Rectal smooth muscle tissue (tissue), 1 donor: ENCODE measurements at regions not wholly inside any gene's neighbourhood (a gene's known extent, or its start where the extent isn't known, plus 50 kb on each side); places are given as distances from the start of the nearest gene placed in this dataset.

ENCODE experiments used
- H3K27ac ChIP-seq: one replicate; pipeline ENCODE4 v1.7.0; 2013; ENCODE audit warnings: low read depth, low read length, inconsistent platforms
- H3K27me3 ChIP-seq: one replicate; pipeline ENCODE4 v1.7.0; 2013; ENCODE audit warnings: low read length; ENCODE audit not compliant: control insufficient read depth, insufficient read depth
- H3K36me3 ChIP-seq: one replicate; pipeline ENCODE4 v1.7.0; 2013; ENCODE audit warnings: low read length; ENCODE audit not compliant: control insufficient read depth, insufficient read depth
- H3K4me1 ChIP-seq: one replicate; pipeline ENCODE4 v1.7.0; 2013; ENCODE audit warnings: low read length; ENCODE audit not compliant: control insufficient read depth, insufficient read depth
- H3K4me3 ChIP-seq: one replicate; pipeline ENCODE4 v1.7.0; 2013; ENCODE audit warnings: low read length
- H3K9ac ChIP-seq: one replicate; pipeline ENCODE4 v1.7.0; 2013; ENCODE audit warnings: low read length

DNA sequence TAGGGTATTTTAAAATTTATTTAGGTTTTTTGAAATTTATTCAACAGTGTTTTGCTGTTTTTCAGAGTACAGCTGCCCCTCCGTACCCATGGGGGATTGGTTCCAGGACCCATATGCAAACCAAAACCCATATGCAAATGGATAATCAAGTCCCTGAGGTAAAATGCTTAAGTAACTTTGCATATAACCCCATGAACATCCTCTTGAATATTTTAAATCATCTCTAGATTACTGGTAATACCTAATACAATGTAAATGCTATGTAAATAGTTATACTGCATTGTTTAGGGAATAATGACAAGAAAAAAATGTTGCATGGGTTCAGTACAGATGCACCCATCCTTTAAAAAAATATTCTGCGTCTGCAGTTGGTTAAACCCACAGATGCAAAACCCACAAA lies 547.9 kb upstream of the CDH4 start:
- no peaks in the 10 kb centered on the region for H3K4me1 ChIP-seq
- H3K36me3 ChIP-seq = no peaks in the 10 kb centered on the region
- no peak overlapping the region for H3K9ac ChIP-seq
- H3K27ac ChIP-seq = no peak overlapping the region
- no peak overlapping the region for H3K4me3 ChIP-seq
- H3K27me3 ChIP-seq = no peaks in the 10 kb centered on the region

GRCh38 chr20:60713396-60713795 lies 538.7 kb upstream of the CDH4 start:
- Histone ChIP-seq H3K4me3 (no peak overlapping the region), H3K36me3 (no peaks in the 10 kb centered on the region), H3K27ac (no peak overlapping the region), H3K27me3 (no peaks in the 10 kb centered on the region), H3K4me1 (no peaks in the 10 kb centered on the region), H3K9ac (no peak overlapping the region)

GRCh38 chr20:60715172-60715571 lies 536.9 kb upstream of the CDH4 start:
- Histone ChIP-seq H3K9ac (no peak overlapping the region), H3K27ac (no peak overlapping the region), H3K36me3 (no peaks in the 10 kb centered on the region), H3K4me3 (no peak overlapping the region), H3K4me1 (no peaks in the 10 kb centered on the region), H3K27me3 (no peaks in the 10 kb centered on the region)

- Histone ChIP-seq H3K27ac (no peak overlapping the region), H3K9ac (no peak overlapping the region), H3K4me3 (no peak overlapping the region), H3K27me3 (no peaks in the 10 kb centered on the region), H3K36me3 (no peaks in the 10 kb centered on the region), H3K4me1 (no peaks in the 10 kb centered on the region)
Observed at GRCh38 chr20:60718743-60719480, 533.1 kb upstream of the CDH4 start.

- no peak overlapping the region for H3K27ac ChIP-seq
- H3K27me3 ChIP-seq = no peaks in the 10 kb centered on the region
- no peaks in the 10 kb centered on the region for H3K4me1 ChIP-seq
- H3K4me3 ChIP-seq = no peak overlapping the region
- no peaks in the 10 kb centered on the region for H3K36me3 ChIP-seq
- H3K9ac ChIP-seq = no peak overlapping the region
Observed at GRCh38 chr20:60725311-60725906, 526.7 kb upstream of the CDH4 start.

DNA sequence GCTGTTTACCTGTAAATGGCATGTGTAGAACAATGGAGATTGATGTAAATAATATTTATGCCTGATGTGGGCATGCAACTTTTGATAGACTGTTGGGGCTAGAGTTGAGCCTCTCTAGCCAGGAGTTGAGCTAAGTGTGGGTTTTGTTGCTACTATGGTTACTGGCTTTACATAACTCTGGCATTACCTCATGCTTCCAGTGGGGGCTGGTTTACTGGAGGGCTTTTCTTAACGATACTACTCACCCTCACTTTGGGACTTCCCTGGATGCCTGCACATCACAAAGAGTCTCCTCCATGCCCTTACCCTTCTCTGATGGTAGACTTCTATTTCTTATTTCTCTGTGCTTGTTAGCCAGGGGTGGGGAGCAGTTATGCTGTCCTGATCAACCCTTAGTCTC lies 524.6 kb upstream of the CDH4 start:
- no peak overlapping the region for H3K4me3 ChIP-seq
- no peaks in the 10 kb centered on the region for H3K27me3 ChIP-seq
- H3K36me3 ChIP-seq = no peaks in the 10 kb centered on the region
- H3K27ac ChIP-seq = no peak overlapping the region
- no peak overlapping the region for H3K9ac ChIP-seq
- H3K4me1 ChIP-seq = no peaks in the 10 kb centered on the region

DNA sequence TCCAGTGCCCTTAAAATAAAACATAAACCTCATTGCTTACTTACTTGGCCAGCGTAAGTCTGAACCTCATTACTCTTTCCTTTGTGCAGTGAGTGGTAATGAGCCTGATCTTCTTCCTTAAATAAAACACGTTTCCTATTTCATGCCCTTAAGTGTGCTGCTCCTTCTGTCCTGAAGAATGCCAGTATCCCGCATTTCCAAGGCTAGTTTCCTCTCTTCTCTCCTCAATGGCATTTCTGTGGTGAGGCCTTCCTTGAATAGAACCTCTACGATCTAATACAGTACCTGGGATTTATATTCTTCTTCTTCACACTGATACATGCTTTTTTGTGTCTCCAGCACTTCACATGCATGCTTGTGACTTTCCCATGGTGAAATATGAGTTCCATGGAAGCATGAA lies 523.4 kb upstream of the CDH4 start:
- Histone ChIP-seq H3K9ac (no peak overlapping the region), H3K27me3 (no peaks in the 10 kb centered on the region), H3K4me3 (no peak overlapping the region), H3K36me3 (no peaks in the 10 kb centered on the region), H3K4me1 (no peaks in the 10 kb centered on the region), H3K27ac (no peak overlapping the region)

GRCh38 chr20:60729135-60729900 lies 522.7 kb upstream of the CDH4 start:
- Histone ChIP-seq H3K27ac (no peak overlapping the region), H3K4me1 (no peaks in the 10 kb centered on the region), H3K27me3 (no peaks in the 10 kb centered on the region), H3K4me3 (no peak overlapping the region), H3K36me3 (no peaks in the 10 kb centered on the region), H3K9ac (no peak overlapping the region)

DNA sequence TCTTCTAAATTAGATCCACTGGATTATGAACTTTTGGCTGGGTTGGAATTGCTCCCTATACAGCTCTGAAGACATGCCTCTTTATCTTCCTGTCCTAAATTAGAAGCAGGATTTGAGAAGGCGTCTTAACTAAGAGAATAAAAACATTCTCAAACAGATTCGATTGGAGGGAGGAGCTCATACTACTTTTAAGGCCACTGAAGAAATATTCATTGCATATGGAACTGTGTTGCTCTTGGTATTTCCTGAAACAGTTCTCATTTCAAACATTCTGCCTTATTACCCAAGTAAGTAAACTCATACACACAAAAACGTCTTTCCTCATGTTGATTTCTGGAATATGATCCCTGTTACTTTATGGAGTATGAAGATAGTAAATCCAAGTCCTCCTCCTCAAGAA lies 519.7 kb upstream of the CDH4 start:
- H3K4me3 ChIP-seq = no peak overlapping the region
- no peaks in the 10 kb centered on the region for H3K36me3 ChIP-seq
- no peaks in the 10 kb centered on the region for H3K27me3 ChIP-seq
- no peaks in the 10 kb centered on the region for H3K4me1 ChIP-seq
- H3K9ac ChIP-seq = no peak overlapping the region
- H3K27ac ChIP-seq = no peak overlapping the region

DNA sequence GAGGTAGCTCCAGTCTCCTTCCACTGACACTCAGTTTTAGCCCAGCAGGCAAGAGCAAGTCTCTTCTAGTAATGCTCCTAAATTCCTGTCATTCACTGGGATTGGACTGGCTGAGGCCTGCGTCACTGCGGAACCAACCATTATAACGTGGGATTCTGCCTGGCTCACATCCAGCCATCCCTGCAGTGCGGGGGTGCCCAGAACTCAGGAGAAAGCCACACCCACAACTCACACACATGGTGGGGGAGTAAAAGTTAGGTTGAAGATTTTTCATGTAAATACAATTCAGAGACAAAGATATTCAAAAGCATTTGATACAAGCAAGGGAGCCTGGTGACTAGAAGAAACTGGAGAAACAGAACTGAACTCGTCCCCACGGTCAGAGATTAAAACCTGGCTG lies 504.0 kb upstream of the CDH4 start:
- Histone ChIP-seq H3K4me1 (no peaks in the 10 kb centered on the region), H3K27ac (no peak overlapping the region), H3K36me3 (no peaks in the 10 kb centered on the region), H3K27me3 (no peaks in the 10 kb centered on the region), H3K4me3 (no peak overlapping the region), H3K9ac (no peak overlapping the region)

DNA sequence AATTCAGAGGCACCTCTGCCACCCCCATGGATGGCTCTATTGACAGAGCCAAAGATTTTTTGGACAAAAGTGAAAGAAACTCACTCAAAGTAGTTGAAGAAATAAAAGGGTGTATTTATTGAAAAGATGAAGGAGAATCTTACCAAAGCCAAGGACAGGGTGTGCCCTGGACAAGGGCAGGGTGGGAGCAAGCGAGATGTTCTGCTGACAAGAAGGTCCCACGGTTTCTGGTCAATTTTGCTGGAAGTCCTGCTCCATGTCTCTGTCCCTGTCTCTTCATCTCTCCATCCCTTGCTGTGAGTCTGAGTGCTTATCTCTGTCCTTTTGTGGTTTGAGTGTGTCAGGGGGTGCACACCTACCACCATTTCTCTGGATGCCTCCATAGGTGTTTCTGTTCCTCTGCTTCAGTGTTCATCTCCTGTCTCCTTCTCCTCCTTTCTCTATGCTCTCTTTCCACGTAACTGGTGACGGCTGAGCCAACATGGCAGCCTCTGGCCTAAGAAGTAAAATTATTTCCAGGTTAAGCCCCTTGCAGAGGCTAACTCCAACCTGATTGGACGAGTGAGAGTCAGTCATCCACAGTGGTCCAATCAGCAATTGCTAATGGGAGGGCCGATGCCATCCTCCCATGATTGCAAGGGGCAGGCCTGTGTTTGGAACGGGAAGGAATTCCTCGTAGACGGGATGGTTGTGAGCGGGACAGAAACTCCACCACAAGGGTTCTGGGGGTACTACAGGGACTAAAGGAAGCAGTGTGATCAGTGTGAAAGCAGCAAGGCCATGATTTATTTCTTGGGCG lies 502.1 kb upstream of the CDH4 start:
- no peak overlapping the region for H3K9ac ChIP-seq
- H3K36me3 ChIP-seq = no peaks in the 10 kb centered on the region
- H3K27me3 ChIP-seq = no peaks in the 10 kb centered on the region
- H3K4me3 ChIP-seq = no peak overlapping the region
- no peak overlapping the region for H3K27ac ChIP-seq
- H3K4me1 ChIP-seq = no peaks in the 10 kb centered on the region

DNA sequence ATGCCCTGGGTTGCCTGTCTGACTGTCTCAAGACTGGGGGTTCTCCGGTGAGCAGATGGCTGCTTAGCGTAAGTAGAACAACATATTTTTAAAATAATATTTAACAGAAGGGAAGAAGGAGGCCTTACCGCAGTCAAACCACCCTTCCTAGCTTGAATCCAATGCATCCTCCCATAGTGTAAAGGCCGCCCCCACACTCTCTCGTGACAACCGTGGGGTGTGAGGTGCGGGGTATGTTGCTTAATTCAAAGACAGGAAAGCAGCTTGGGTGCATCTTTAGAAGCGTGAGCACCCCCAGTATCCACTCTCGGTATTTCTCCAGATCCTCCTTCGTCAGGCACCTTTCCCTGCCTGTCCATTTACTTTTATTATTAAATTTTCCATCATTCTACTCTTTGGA lies 501.2 kb upstream of the CDH4 start:
- H3K4me1 ChIP-seq = no peaks in the 10 kb centered on the region
- no peak overlapping the region for H3K27ac ChIP-seq
- H3K36me3 ChIP-seq = no peaks in the 10 kb centered on the region
- no peak overlapping the region for H3K9ac ChIP-seq
- no peak overlapping the region for H3K4me3 ChIP-seq
- no peaks in the 10 kb centered on the region for H3K27me3 ChIP-seq
